Adipocyte (in vitro differentiated cells): ENCODE measurements at regions not wholly inside any gene's neighbourhood (a gene's known extent, or its start where the extent isn't known, plus 50 kb on each side); places are given as distances from the start of the nearest gene placed in this dataset.

ENCODE experiments used
- DNase-seq: peaks from one replicate; pipeline ENCODE4 v3.0.0-alpha.2; 2015; ENCODE audit warnings: low read depth
- H3K27me3 ChIP-seq: replicated peaks from 2 replicates; pipeline ENCODE4 v1.7.0; 2013; ENCODE audit warnings: mild to moderate bottlenecking, low read length, moderate library complexity; ENCODE audit not compliant: control insufficient read depth, insufficient read depth
- H3K36me3 ChIP-seq: 2 replicates; pipeline ENCODE4 v1.7.0; 2013; ENCODE audit warnings: low read length, mild to moderate bottlenecking, moderate library complexity; ENCODE audit not compliant: control insufficient read depth, insufficient read depth, severe bottlenecking
- H3K4me1 ChIP-seq: 2 replicates; pipeline ENCODE4 v1.7.0; 2013; ENCODE audit warnings: mild to moderate bottlenecking, low read length, moderate library complexity; ENCODE audit not compliant: control insufficient read depth, insufficient read depth
- H3K4me3 ChIP-seq: 2 replicates; pipeline ENCODE4 v1.7.0; 2013; ENCODE audit warnings: mild to moderate bottlenecking, low read length, moderate library complexity
- H3K9ac ChIP-seq: 2 replicates; pipeline ENCODE4 v1.7.0; 2013; ENCODE audit warnings: mild to moderate bottlenecking, low read length, moderate library complexity
- H3K9me3 ChIP-seq: 2 replicates; pipeline ENCODE4 v1.7.0; 2013; ENCODE audit warnings: mild to moderate bottlenecking, low read length, moderate library complexity; ENCODE audit not compliant: control insufficient read depth

- DNase-seq = peak; percentile 87
- H3K9ac ChIP-seq = no peak overlapping the region
- H3K4me1 ChIP-seq = no peaks in the 10 kb centered on the region
- H3K9me3 ChIP-seq = no peaks in the 10 kb centered on the region
- no peaks in the 10 kb centered on the region for H3K27me3 ChIP-seq
- H3K4me3 ChIP-seq = no peak overlapping the region
- no peaks in the 10 kb centered on the region for H3K36me3 ChIP-seq
Measured at GRCh38 chr5:28766565-28767158, 1728.3 kb upstream of the CDH9 start.

- H3K4me1 ChIP-seq = no peaks in the 10 kb centered on the region
- no peak overlapping the region for H3K9ac ChIP-seq
- no peaks in the 10 kb centered on the region for H3K27me3 ChIP-seq
- H3K9me3 ChIP-seq = no peaks in the 10 kb centered on the region
- H3K36me3 ChIP-seq = no peaks in the 10 kb centered on the region
- DNase-seq = no peak
- H3K4me3 ChIP-seq = no peak overlapping the region
Measured at GRCh38 chr5:28751396-28751795, 1713.0 kb upstream of the CDH9 start.

GRCh38 chr5:28750251-28750650 lies 1711.9 kb upstream of the CDH9 start:
- Histone ChIP-seq H3K36me3 (no peaks in the 10 kb centered on the region), H3K9ac (no peak overlapping the region), H3K27me3 (no peaks in the 10 kb centered on the region), H3K4me3 (no peak overlapping the region), H3K4me1 (no peaks in the 10 kb centered on the region), H3K9me3 (no peaks in the 10 kb centered on the region)
- DNase-seq = no peak

DNA sequence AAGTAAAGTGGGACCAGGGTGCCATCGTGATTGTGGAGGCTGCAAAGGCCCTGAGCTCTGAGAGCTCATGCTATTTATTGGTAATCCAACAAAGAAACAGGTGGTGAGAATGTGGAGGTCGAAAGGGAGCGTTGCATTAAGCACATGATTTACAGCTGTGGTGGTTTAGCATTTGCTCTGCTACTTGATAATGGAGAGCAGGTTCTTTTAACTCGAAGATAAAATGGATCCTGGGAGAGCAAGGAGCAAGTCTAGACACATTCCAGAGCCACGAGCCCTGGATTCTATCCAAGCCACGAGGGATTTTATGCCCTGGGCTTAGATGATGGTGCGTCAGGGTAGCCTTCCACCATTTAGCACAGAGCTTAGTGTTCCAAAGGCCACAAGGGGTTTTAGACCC lies 1710.1 kb upstream of the CDH9 start:
- H3K27me3 ChIP-seq = no peaks in the 10 kb centered on the region
- H3K9ac ChIP-seq = no peak overlapping the region
- no peaks in the 10 kb centered on the region for H3K9me3 ChIP-seq
- H3K4me1 ChIP-seq = no peaks in the 10 kb centered on the region
- no peaks in the 10 kb centered on the region for H3K36me3 ChIP-seq
- no peak for DNase-seq
- no peak overlapping the region for H3K4me3 ChIP-seq

GRCh38 chr5:28743716-28744110 lies 1705.3 kb upstream of the CDH9 start:
- DNase-seq = no peak

GRCh38 chr5:28743025-28743715 lies 1704.8 kb upstream of the CDH9 start:
- Histone ChIP-seq H3K36me3 (no peaks in the 10 kb centered on the region), H3K27me3 (no peaks in the 10 kb centered on the region), H3K4me3 (no peak overlapping the region), H3K4me1 (no peaks in the 10 kb centered on the region), H3K9ac (no peak overlapping the region), H3K9me3 (no peaks in the 10 kb centered on the region)
- DNase-seq = peak; percentile 64

More at GRCh38 chr5:28743716-28744110, 1705.3 kb upstream of the CDH9 start:
- H3K9ac ChIP-seq = no peak overlapping the region
- no peaks in the 10 kb centered on the region for H3K36me3 ChIP-seq
- H3K4me3 ChIP-seq = no peak overlapping the region
- H3K27me3 ChIP-seq = no peaks in the 10 kb centered on the region
- no peaks in the 10 kb centered on the region for H3K9me3 ChIP-seq
- no peaks in the 10 kb centered on the region for H3K4me1 ChIP-seq

GRCh38 chr5:28737682-28738081 lies 1699.3 kb upstream of the CDH9 start:
- no peaks in the 10 kb centered on the region for H3K4me1 ChIP-seq
- H3K4me3 ChIP-seq = no peak overlapping the region
- no peaks in the 10 kb centered on the region for H3K27me3 ChIP-seq
- no peak for DNase-seq
- H3K9ac ChIP-seq = no peak overlapping the region
- no peaks in the 10 kb centered on the region for H3K36me3 ChIP-seq
- no peaks in the 10 kb centered on the region for H3K9me3 ChIP-seq

GRCh38 chr5:28737222-28737621 lies 1698.8 kb upstream of the CDH9 start:
- Histone ChIP-seq H3K27me3 (no peaks in the 10 kb centered on the region), H3K4me3 (no peak overlapping the region), H3K9ac (no peak overlapping the region), H3K4me1 (no peaks in the 10 kb centered on the region), H3K36me3 (no peaks in the 10 kb centered on the region), H3K9me3 (no peaks in the 10 kb centered on the region)
- no peak for DNase-seq

DNA sequence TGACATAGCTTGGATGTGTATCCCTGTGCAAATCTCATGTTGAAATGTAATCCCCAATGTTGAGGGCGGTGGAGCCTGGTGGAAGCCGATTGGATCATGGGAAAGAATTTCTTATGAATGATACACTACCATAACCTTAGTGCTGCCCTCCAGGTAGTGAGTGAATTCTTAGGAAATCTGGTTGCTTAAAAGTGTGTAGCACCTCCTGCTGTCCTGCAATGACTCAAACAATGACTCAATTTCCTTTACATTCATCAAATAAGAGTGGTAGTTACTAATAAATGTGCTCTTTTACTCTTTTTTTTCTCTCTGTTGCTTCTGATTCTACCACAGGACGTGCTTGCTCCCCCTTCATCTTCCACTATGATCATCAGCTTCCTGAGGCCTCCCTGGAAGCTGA lies 1696.0 kb upstream of the CDH9 start:
- H3K4me3 ChIP-seq = no peak overlapping the region
- H3K36me3 ChIP-seq = no peaks in the 10 kb centered on the region
- H3K9ac ChIP-seq = no peak overlapping the region
- H3K27me3 ChIP-seq = no peaks in the 10 kb centered on the region
- no peaks in the 10 kb centered on the region for H3K4me1 ChIP-seq
- DNase-seq = no peak
- H3K9me3 ChIP-seq = no peaks in the 10 kb centered on the region

DNA sequence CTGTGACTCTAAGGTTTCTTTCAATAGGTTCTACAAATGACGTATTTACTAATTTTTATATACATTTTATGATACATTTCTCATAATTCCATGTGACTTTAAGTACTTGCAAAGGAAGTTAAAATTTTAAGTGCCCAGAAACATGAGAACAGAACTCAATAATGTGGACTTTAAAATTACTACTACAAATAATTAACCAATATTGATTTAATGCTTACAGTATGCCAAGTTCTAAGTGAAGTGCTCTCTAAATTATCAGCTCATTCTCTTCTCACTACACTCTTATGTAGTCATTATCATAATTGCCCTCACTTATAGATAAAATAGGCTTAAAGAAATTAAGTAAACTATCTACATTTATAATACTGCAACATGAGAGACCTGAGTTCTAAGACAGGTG lies 1690.7 kb upstream of the CDH9 start:
- no peak overlapping the region for H3K9ac ChIP-seq
- no peaks in the 10 kb centered on the region for H3K4me1 ChIP-seq

GRCh38 chr5:28726815-28727214 lies 1688.4 kb upstream of the CDH9 start:
- DNase-seq = no peak
- no peaks in the 10 kb centered on the region for H3K36me3 ChIP-seq

More for the DNA sequence above, 1690.7 kb upstream of the CDH9 start:
- H3K36me3 ChIP-seq = no peaks in the 10 kb centered on the region
- H3K9me3 ChIP-seq = no peaks in the 10 kb centered on the region
- no peak for DNase-seq
- no peak overlapping the region for H3K4me3 ChIP-seq
- no peaks in the 10 kb centered on the region for H3K27me3 ChIP-seq

GRCh38 chr5:28725001-28725400 lies 1686.6 kb upstream of the CDH9 start:
- Histone ChIP-seq H3K9ac (no peak overlapping the region), H3K36me3 (no peaks in the 10 kb centered on the region), H3K27me3 (no peaks in the 10 kb centered on the region), H3K9me3 (peaks cover 2% of the 10 kb centered on the region), H3K4me3 (no peak overlapping the region), H3K4me1 (no peaks in the 10 kb centered on the region)
- no peak for DNase-seq

More at GRCh38 chr5:28726815-28727214, 1688.4 kb upstream of the CDH9 start:
- Histone ChIP-seq H3K9me3 (peaks cover 2% of the 10 kb centered on the region), H3K4me1 (no peaks in the 10 kb centered on the region), H3K4me3 (no peak overlapping the region), H3K27me3 (no peaks in the 10 kb centered on the region), H3K9ac (no peak overlapping the region)
